SK-N-SH (cell line): ENCODE measurements at regions not wholly inside any gene's neighbourhood (a gene's known extent, or its start where the extent isn't known, plus 50 kb on each side); places are given as distances from the start of the nearest gene placed in this dataset.

ENCODE experiments used
- CTCF ChIA-PET: fragments of 300-600, 350-600 bp; formaldehyde crosslinking; extraction: SDS; loops from one replicate; lab custom pipeline; 2021; lab: Yijun Ruan, JAX
- POLR2A ChIA-PET: fragments of 350-600 bp; sonication (Branson Sonifier 250); formaldehyde crosslinking; extraction: SDS; loops from one replicate; lab custom pipeline; 2020; ENCODE audit warnings: antibody characterized with exemption, inconsistent platforms; lab: Yijun Ruan, JAX
- DNase-seq: peaks from one replicate; pipeline ENCODE4 v3.0.0; 2012
- H2AFZ ChIP-seq: fragments of 200-600 bp; sonication (generic); 2 replicates; pipeline ENCODE4 v1.8.1; 2016; ENCODE audit warnings: antibody characterized with exemption, mild to moderate bottlenecking, low read depth
- H3F3A ChIP-seq: fragments of 200-600 bp; sonication (generic); replicated peaks from 2 replicates; pipeline ENCODE3; 2016; ENCODE audit warnings: antibody characterized with exemption, mild to moderate bottlenecking; ENCODE audit not compliant: insufficient read depth
- H3K27ac ChIP-seq, 2 experiments: fragments of 200-500 bp in 1 of 2; fragments of 200-600 bp in 1 of 2; sonication (Bioruptor generic) in 1 of 2; sonication (generic), shearing (Covaris generic) in 1 of 2; 2 replicates each; pipeline versions ENCODE4 v1.5.1 to v1.6.1; 2014 to 2016; ENCODE audit warnings: low read depth in 2 of 2, inconsistent platforms in 1 of 2, low read length in 1 of 2, mild to moderate bottlenecking in 1 of 2, mixed read lengths in 1 of 2
- H3K27me3 ChIP-seq: fragments of 200-600 bp; sonication (generic), shearing (Covaris generic); 2 replicates; pipeline ENCODE4 v1.6.1; 2016; ENCODE audit warnings: mixed run types; ENCODE audit not compliant: insufficient read depth
- H3K36me3 ChIP-seq, 2 experiments: fragments of 200-500 bp in 1 of 2; fragments of 200-600 bp in 1 of 2; sonication (Bioruptor generic) in 1 of 2; sonication (generic) in 1 of 2; replicated peaks in 1 of 2; 2 replicates each; pipeline versions ENCODE3 to v1.5.1; 2014 to 2016; ENCODE audit warnings: low read length in 1 of 2, mild to moderate bottlenecking in 1 of 2; ENCODE audit not compliant: insufficient read depth in 2 of 2, control insufficient read depth in 1 of 2
- H3K4me1 ChIP-seq, 2 experiments: fragments of 200-500 bp in 1 of 2; fragments of 200-600 bp in 1 of 2; sonication (Bioruptor generic) in 1 of 2; sonication (generic), shearing (Covaris generic) in 1 of 2; 2 replicates each; pipeline versions ENCODE4 v1.5.1 to v1.6.1; 2014 to 2016; ENCODE audit warnings: low read depth in 1 of 2, low read length in 1 of 2, mixed run types in 1 of 2; ENCODE audit not compliant: insufficient read depth in 2 of 2, control insufficient read depth in 1 of 2
- H3K4me2 ChIP-seq: fragments of 200-600 bp; sonication (generic), shearing (Covaris generic); 2 replicates; pipeline ENCODE4 v1.6.1; 2017; ENCODE audit warnings: mixed run types
- H3K4me3 ChIP-seq, 2 experiments: fragments of 200-500 bp in 1 of 2; fragments of 200-600 bp in 1 of 2; sonication (Bioruptor generic) in 1 of 2; sonication (generic), shearing (Covaris generic) in 1 of 2; 2 replicates each; pipeline versions ENCODE4 v1.5.1 to v1.8.1; 2014 to 2016; ENCODE audit warnings: low read depth in 2 of 2, inconsistent platforms in 1 of 2, low read length in 1 of 2, mild to moderate bottlenecking in 1 of 2, mixed read lengths in 1 of 2, moderate library complexity in 1 of 2
- H3K79me2 ChIP-seq: fragments of 200-600 bp; sonication (generic); 2 replicates; pipeline ENCODE4 v1.8.1; 2017; ENCODE audit warnings: mild to moderate bottlenecking; ENCODE audit not compliant: insufficient read depth
- H3K9ac ChIP-seq: fragments of 200-600 bp; sonication (generic); 2 replicates; pipeline ENCODE4 v1.6.1; 2017; ENCODE audit warnings: mixed run types
- H3K9me2 ChIP-seq: fragments of 200-600 bp; sonication (generic); 2 replicates; pipeline ENCODE4 v1.6.1; 2017; ENCODE audit warnings: mixed run types
- H3K9me3 ChIP-seq: fragments of 200-600 bp; sonication (generic); 2 replicates; pipeline ENCODE4 v1.6.1; 2017; ENCODE audit warnings: mixed run types, mild to moderate bottlenecking, moderate library complexity
- H4K20me1 ChIP-seq: fragments of 200-600 bp; sonication (generic); 2 replicates; pipeline ENCODE4 v1.6.1; 2017; ENCODE audit warnings: mild to moderate bottlenecking, mixed run types; ENCODE audit not compliant: insufficient read depth
- CTCF ChIP-seq: fragments of 200-600 bp; sonication (generic); IDR thresholded peaks from 2 replicates; pipeline ENCODE4 v1.6.1; 2017; ENCODE audit warnings: antibody characterized with exemption, mild to moderate bottlenecking, moderate library complexity
- GABPA ChIP-seq: IDR thresholded peaks from 2 replicates; pipeline ENCODE4 v1.4.0; 2012; ENCODE audit warnings: low read depth, mild to moderate bottlenecking
- MXI1 ChIP-seq: IDR thresholded peaks from 2 replicates; pipeline ENCODE4 v1.6.1; 2012; ENCODE audit warnings: mild to moderate bottlenecking, low read depth, low read length, improper control_type of control experiment
- PBX3 ChIP-seq: IDR thresholded peaks from 2 replicates; pipeline ENCODE4; 2012
- POLR2AphosphoS5 ChIP-seq: IDR thresholded peaks from 2 replicates; pipeline ENCODE4 v1.6.1; 2012; ENCODE audit warnings: low read depth, low read length
- RAD21 ChIP-seq: IDR thresholded peaks from 2 replicates; pipeline ENCODE4 v1.6.1; 2012; ENCODE audit warnings: mild to moderate bottlenecking, low read length
- RCOR1 ChIP-seq: fragments of 150-350 bp; IDR thresholded peaks from 2 replicates; pipeline ENCODE4 v1.6.1; 2017; ENCODE audit warnings: antibody characterized with exemption, low read length
- REST ChIP-seq: IDR thresholded peaks from 2 replicates; pipeline ENCODE4 v1.6.1; 2012; ENCODE audit warnings: mild to moderate bottlenecking, low read depth, low read length, moderate library complexity
- RFX5 ChIP-seq: IDR thresholded peaks from 2 replicates; pipeline ENCODE4 v1.6.1; 2012; ENCODE audit warnings: mild to moderate bottlenecking, improper control_type of control experiment, low read length
- RXRA ChIP-seq: IDR thresholded peaks from 2 replicates; pipeline ENCODE4 v1.4.0; 2012; ENCODE audit warnings: low read depth, mild to moderate bottlenecking, borderline replicate concordance
- SIN3A ChIP-seq: IDR thresholded peaks from 2 replicates; pipeline ENCODE4 v1.6.1; 2012; ENCODE audit warnings: low read depth, mild to moderate bottlenecking, low read length, moderate library complexity, borderline replicate concordance
- TAF1 ChIP-seq: IDR thresholded peaks from 2 replicates; pipeline ENCODE4 v1.6.1; 2012; ENCODE audit warnings: low read depth, mild to moderate bottlenecking, low read length, moderate library complexity, borderline replicate concordance
- TEAD4 ChIP-seq: IDR thresholded peaks from 2 replicates; pipeline ENCODE4 v1.4.0; 2012; ENCODE audit warnings: mild to moderate bottlenecking, borderline replicate concordance; ENCODE audit not compliant: insufficient read depth
- YY1 ChIP-seq: IDR thresholded peaks from 2 replicates; pipeline ENCODE4 v1.4.0; 2012; ENCODE audit warnings: low read depth, mild to moderate bottlenecking
- WGBS: methylation state at CpG from one replicate; pipeline ENCODE4 v1.1.6; 2017; ENCODE audit warnings: low lambda C conversion rate; 5-methylcytosine and 5-hydroxymethylcytosine counted together
- TF ChIP-seq, protein P1 (sequence below): IDR thresholded peaks from 2 replicates; pipeline ENCODE4 v1.4.0; 2012; ENCODE audit warnings: low read depth

DNA sequence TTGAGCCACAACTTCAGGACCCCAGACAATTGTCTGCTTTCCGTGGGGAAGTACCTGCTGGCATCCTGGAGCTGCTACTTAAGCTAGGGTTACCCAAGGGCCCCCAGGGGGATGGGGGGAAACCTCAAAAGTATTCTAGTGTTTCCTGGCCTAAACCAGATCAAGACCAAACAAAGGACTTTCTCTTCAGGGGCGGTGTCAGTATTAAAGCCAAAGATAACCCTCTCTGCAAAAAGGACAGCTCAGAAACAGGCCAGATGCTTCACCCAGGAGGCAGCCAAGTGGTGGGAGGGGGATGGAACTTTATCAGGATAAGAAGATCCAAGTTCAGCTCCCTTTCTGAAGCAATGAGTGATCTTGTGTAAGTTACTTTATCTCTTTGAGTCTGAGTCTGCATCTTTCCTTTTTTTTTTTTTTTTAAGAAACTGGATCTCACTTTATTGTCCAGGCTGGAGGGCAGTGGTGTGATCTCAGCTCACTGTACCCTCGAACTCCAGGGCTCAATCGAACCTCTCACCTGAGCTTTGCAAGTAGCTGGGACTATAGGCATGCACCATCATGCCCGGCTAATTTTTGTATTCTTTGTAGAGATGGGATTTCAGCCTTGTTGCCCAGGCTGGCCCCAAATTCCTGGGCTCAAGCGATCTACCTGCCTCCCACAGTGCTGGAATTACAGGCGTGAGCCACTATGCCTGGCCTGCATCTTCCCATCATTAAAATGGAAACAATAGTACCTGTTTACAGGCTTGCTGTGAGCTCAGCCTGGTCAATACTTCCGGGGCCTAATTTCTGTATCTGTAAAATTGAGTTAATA is 151.8 kb upstream of the PTPRM start:
- Histone ChIP-seq H3K4me3 (no peak overlapping the region), H3K27ac (no peak overlapping the region), H3K9me2 (no peaks in the 10 kb centered on the region), H4K20me1 (no peaks in the 10 kb centered on the region), H3K79me2 (no peaks in the 10 kb centered on the region), H3K9me3 (no peaks in the 10 kb centered on the region), H2AFZ (no peak overlapping the region), H3F3A (no peaks in the 10 kb centered on the region), H3K4me1 (no peaks in the 10 kb centered on the region; a peak in 1 of 4 replicates), H3K4me2 (no peak overlapping the region)
- POLR2A ChIA-PET, result no interaction called here
- no peak for DNase-seq
- TF ChIP-seq MXI1 (no peak), RFX5 (no peak), POLR2AphosphoS5 (no peak), SIN3A (no peak), RXRA (no peak), RAD21 (no peak), RCOR1 (no peak), TAF1 (no peak), TEAD4 (no peak), GABPA (no peak), YY1 (no peak), REST (no peak), CTCF (no peak), PBX3 (no peak)
- TF ChIP-seq, protein P1, sequence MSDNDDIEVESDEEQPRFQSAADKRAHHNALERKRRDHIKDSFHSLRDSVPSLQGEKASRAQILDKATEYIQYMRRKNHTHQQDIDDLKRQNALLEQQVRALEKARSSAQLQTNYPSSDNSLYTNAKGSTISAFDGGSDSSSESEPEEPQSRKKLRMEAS, result no peak
- TF ChIP-seq, all 33 proteins: peak for 0
- CTCF ChIA-PET, result no interaction called here
- Histone ChIP-seq H3K27me3 (no peaks in the 10 kb centered on the region), H3K9ac (no peak overlapping the region), H3K36me3 (no peaks in the 10 kb centered on the region)
- WGBS, result 35% methylated on average over 8 of the region's 8 CpGs
